GM13976 (cell line): ENCODE measurements at regions not wholly inside any gene's neighbourhood (a gene's known extent, or its start where the extent isn't known, plus 50 kb on each side); places are given as distances from the start of the nearest gene placed in this dataset.
A peak's percentile ranks its signal among the peaks of the same experiment; 100 is the strongest.
"Not testable (repeated sequence)": the region's sequence is repeated elsewhere in the genome, so short reads cannot be mapped to it uniquely, and the experiment has no call there.

Experiments used
- DNase-seq: peaks from one replicate; pipeline ENCODE4 v3.0.0; 2012; ENCODE audit warnings: low spot score
- CTCF ChIP-seq: IDR thresholded peaks from 2 replicates; pipeline ENCODE4 v1.5.1; 2012; ENCODE audit warnings: borderline replicate concordance, mild to moderate bottlenecking; ENCODE audit not compliant: insufficient read depth; ENCODE audit errors: extremely low read depth, missing control alignments, control extremely low read depth
- in situ Hi-C: fragments of 300-500 bp; cut with MboI; formaldehyde crosslinking; loops from one replicate; pipeline ENCODE4 v1.12.0; 2022; ENCODE audit warnings: low sequenced_read_pairs, mixed read lengths, inconsistent platforms; ENCODE audit not compliant: unreplicated experiment

- DNase-seq = no peak
- in situ Hi-C loops = no loop called here
- no peak for TF ChIP-seq CTCF
Measured at GRCh38 chr7:10521306-10521705, 452.4 kb upstream of the PHF14 start.

GRCh38 chr7:10533429-10533828 lies 440.2 kb upstream of the PHF14 start:
- DNase-seq, in situ Hi-C loops: not testable (repeated sequence)

GRCh38 chr7:10536561-10536960 lies 437.1 kb upstream of the PHF14 start:
- no peak for TF ChIP-seq CTCF
- in situ Hi-C loops = no loop called here
- no peak for DNase-seq

- TF ChIP-seq CTCF = no peak
- in situ Hi-C loops = no loop called here
- DNase-seq = peak; percentile 3
Measured at GRCh38 chr7:10537764-10538163, 435.9 kb upstream of the PHF14 start.

GRCh38 chr7:10557375-10557774 lies 416.3 kb upstream of the PHF14 start:
- in situ Hi-C loops = no loop called here

DNA sequence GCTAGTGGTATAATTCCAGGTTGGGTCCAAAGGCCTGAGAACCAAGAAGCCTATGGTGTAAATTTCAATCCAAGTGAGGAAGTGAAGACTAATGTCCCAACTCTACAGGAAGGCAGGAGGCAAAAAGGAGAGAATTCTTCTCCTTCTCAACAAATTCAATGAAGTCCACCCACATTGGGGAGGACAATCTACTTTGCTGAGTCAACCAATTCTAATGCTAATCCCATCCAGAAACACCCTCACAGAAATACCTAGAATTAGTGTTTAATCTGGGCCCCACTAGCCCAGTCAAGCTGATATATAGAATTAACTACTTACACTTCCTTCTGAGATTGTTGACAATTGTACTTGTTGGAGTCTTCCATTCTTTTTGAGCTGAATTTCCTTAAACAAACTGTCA lies 413.2 kb upstream of the PHF14 start:
- TF ChIP-seq CTCF = no peak
- in situ Hi-C loops = no loop called here
- DNase-seq = no peak

More at GRCh38 chr7:10557375-10557774, 416.3 kb upstream of the PHF14 start:
- DNase-seq = no peak
- TF ChIP-seq CTCF = no peak

GRCh38 chr7:10568891-10569290 lies 404.8 kb upstream of the PHF14 start:
- no peak for TF ChIP-seq CTCF
- DNase-seq = no peak
- in situ Hi-C loops = no loop called here
